GM12878 (cell line): ENCODE measurements at regions not wholly inside any gene's neighbourhood (a gene's known extent, or its start where the extent isn't known, plus 50 kb on each side); places are given as distances from the start of the nearest gene placed in this dataset.

Experiments used
- CREM ChIP-seq: IDR thresholded peaks from 2 replicates; pipeline ENCODE4 v1.6.1; 2014; ENCODE audit warnings: antibody characterized with exemption, low read depth
- MTA2 ChIP-seq: fragments of 450-650 bp; IDR thresholded peaks from 2 replicates; pipeline ENCODE4 v1.6.1; 2016; ENCODE audit warnings: low read depth, mild to moderate bottlenecking, moderate library complexity
- MXI1 ChIP-seq: fragments of 150-350 bp; IDR thresholded peaks from 2 replicates; pipeline ENCODE4 v1.6.1; 2011; ENCODE audit warnings: low read depth, mild to moderate bottlenecking, inconsistent platforms, low read length, improper control_type of control experiment
- NR2C1 ChIP-seq: fragments of 450-650 bp; IDR thresholded peaks from 2 replicates; pipeline ENCODE4 v1.6.1; 2017; ENCODE audit warnings: antibody characterized with exemption, mild to moderate bottlenecking, moderate library complexity
- SREBF2 ChIP-seq: IDR thresholded peaks from 2 replicates; pipeline ENCODE4 v1.6.1; 2012; ENCODE audit warnings: mild to moderate bottlenecking, low read length
- SRF ChIP-seq, 2 experiments: IDR thresholded peaks; 2 replicates each; pipeline ENCODE4 v1.6.1; 2011; ENCODE audit warnings: low read depth in 2 of 2, low read length in 2 of 2, mild to moderate bottlenecking in 1 of 2, moderate library complexity in 1 of 2
- TARDBP ChIP-seq: IDR thresholded peaks from 2 replicates; pipeline ENCODE4 v1.6.1; 2016; ENCODE audit warnings: borderline replicate concordance
- YBX1 ChIP-seq: fragments of 450-650 bp; IDR thresholded peaks from 2 replicates; pipeline ENCODE4 v1.6.1; 2016; ENCODE audit warnings: antibody characterized with exemption
- YY1 ChIP-seq: IDR thresholded peaks from 2 replicates; pipeline ENCODE4 v1.6.1; 2011; ENCODE audit warnings: low read depth, mild to moderate bottlenecking, low read length
- TF ChIP-seq, protein P1 (sequence below), 3 experiments: IDR thresholded peaks in 2 of 3; conservative IDR thresholded peaks in 1 of 3; 2 replicates each; pipeline ENCODE4 v1.5.1; 2011; ENCODE audit warnings: low read depth in 3 of 3, low read length in 3 of 3, mild to moderate bottlenecking in 3 of 3, control low read depth in 2 of 3, moderate library complexity in 2 of 3, inconsistent platforms in 1 of 3, mixed read lengths in 1 of 3; ENCODE audit not compliant: control insufficient read depth in 2 of 3, insufficient read depth in 1 of 3; ENCODE audit errors: extremely low read depth in 1 of 3
- TF ChIP-seq, protein P2 (sequence below): IDR thresholded peaks from 2 replicates; pipeline ENCODE4 v1.6.1; 2011; ENCODE audit warnings: borderline replicate concordance, low read depth, mild to moderate bottlenecking, moderate library complexity, mixed read lengths, low read length; ENCODE audit not compliant: insufficient read depth; ENCODE audit errors: extremely low read length

DNA sequence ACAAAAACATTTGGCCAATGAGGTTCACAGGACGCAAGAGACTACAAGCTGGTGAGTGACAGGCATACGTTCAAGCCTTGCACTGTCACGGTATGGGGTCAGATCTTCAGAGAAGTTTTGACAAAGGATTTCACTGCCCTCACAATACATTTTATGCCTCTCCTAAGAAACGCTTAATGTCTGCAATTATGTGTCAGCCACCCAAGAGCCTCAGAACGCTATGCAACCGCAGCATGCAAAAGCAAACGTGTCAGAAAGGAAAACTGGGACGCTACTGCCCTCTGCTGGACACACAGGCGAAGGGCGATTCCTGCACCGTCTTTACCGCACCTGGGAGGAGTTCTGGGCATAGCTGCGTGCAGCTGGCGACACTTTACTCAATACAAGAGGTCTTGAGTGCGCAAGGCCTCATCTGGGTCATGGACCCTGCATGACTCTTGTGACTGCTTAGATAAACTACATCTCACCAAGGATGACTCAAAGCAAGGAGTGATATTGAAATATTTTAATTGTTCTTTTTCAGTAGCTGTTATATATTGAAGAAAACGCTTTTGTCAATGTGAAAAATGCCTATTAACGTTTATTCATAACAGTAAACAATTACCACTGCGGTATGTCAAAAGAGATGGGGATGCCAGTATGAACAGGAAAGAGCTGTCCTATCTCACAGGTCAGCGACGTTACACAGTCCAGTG, 147.6 kb upstream of the FRG1 start (continued):
- TF ChIP-seq, protein P1, sequence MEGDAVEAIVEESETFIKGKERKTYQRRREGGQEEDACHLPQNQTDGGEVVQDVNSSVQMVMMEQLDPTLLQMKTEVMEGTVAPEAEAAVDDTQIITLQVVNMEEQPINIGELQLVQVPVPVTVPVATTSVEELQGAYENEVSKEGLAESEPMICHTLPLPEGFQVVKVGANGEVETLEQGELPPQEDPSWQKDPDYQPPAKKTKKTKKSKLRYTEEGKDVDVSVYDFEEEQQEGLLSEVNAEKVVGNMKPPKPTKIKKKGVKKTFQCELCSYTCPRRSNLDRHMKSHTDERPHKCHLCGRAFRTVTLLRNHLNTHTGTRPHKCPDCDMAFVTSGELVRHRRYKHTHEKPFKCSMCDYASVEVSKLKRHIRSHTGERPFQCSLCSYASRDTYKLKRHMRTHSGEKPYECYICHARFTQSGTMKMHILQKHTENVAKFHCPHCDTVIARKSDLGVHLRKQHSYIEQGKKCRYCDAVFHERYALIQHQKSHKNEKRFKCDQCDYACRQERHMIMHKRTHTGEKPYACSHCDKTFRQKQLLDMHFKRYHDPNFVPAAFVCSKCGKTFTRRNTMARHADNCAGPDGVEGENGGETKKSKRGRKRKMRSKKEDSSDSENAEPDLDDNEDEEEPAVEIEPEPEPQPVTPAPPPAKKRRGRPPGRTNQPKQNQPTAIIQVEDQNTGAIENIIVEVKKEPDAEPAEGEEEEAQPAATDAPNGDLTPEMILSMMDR (IDR thresholded peaks at IDR 0.05 in 2 of 3, conservative IDR thresholded peaks at IDR 0.05 in 1 of 3; ENCODE audit: control insufficient read depth in 2 of 3, extremely low read depth in 1 of 3, insufficient read depth in 1 of 3, low read depth in 3 of 3, low read length in 3 of 3): peak; percentile 65 to 83 (median 77)
- TF ChIP-seq, protein P2, sequence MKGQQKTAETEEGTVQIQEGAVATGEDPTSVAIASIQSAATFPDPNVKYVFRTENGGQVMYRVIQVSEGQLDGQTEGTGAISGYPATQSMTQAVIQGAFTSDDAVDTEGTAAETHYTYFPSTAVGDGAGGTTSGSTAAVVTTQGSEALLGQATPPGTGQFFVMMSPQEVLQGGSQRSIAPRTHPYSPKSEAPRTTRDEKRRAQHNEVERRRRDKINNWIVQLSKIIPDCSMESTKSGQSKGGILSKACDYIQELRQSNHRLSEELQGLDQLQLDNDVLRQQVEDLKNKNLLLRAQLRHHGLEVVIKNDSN: no peak
- TF ChIP-seq MTA2: no peak
- TF ChIP-seq SREBF2: no peak
- TF ChIP-seq NR2C1: no peak
- no peak for TF ChIP-seq SRF (IDR thresholded peaks at IDR 0.05; ENCODE audit: low read depth in 2 of 2, low read length in 2 of 2)
- peak; percentile 35; the same call in 1 of the 2 replicates for TF ChIP-seq YY1
- no peak for TF ChIP-seq MXI1
- no peak for TF ChIP-seq TARDBP
- TF ChIP-seq YBX1: no peak
- no peak for TF ChIP-seq CREM
